Mesothelial cell of epicardium (in vitro differentiated cells): ENCODE measurements at regions not wholly inside any gene's neighbourhood (a gene's known extent, or its start where the extent isn't known, plus 50 kb on each side); places are given as distances from the start of the nearest gene placed in this dataset.
"Not testable (repeated sequence)": the region's sequence is repeated elsewhere in the genome, so short reads cannot be mapped to it uniquely, and the experiment has no call there.

Experiments
- DNase-seq, 2 experiments: peaks; one replicate each; pipeline ENCODE4 v3.0.0; 2021; ENCODE audit warnings: low spot score in 2 of 2; ENCODE audit not compliant: unreplicated experiment in 2 of 2
- H3K27ac Mint-ChIP-seq: 2 replicates; pipeline ENCODE4 v1.8.0; 2021; ENCODE audit warnings: mixed read lengths
- H3K27me3 Mint-ChIP-seq: 2 replicates; pipeline ENCODE4 v1.8.0; 2021; ENCODE audit warnings: low read depth, mixed read lengths
- H3K36me3 Mint-ChIP-seq: 2 replicates; pipeline ENCODE4 v1.8.0; 2021; ENCODE audit warnings: mixed read lengths
- H3K4me1 Mint-ChIP-seq: 2 replicates; pipeline ENCODE4 v1.8.0; 2021; ENCODE audit warnings: mixed read lengths
- H3K4me3 Mint-ChIP-seq: 2 replicates; pipeline ENCODE4 v1.8.0; 2021; ENCODE audit warnings: mild to moderate bottlenecking, moderate library complexity, mixed read lengths
- H3K9me3 Mint-ChIP-seq: 2 replicates; pipeline ENCODE4 v1.8.0; 2021; ENCODE audit warnings: mixed read lengths
- CTCF ChIP-seq: fragments of 200-600 bp; sonication (generic); IDR thresholded peaks from one replicate; pipeline ENCODE4 v1.5.0; 2021; ENCODE audit warnings: antibody characterized with exemption; ENCODE audit not compliant: unreplicated experiment

GRCh38 chr13:81012031-81012430 is 671.1 kb upstream of the SPRY2 start:
- no peak for TF ChIP-seq CTCF
- H3K27me3 Mint-ChIP-seq: no peaks in the 10 kb centered on the region
- H3K4me3 Mint-ChIP-seq: no peak overlapping the region
- no peak for DNase-seq
- H3K27ac Mint-ChIP-seq: no peak overlapping the region
- peaks cover 64% of the 10 kb centered on the region for H3K9me3 Mint-ChIP-seq
- H3K36me3 Mint-ChIP-seq: peaks cover 30% of the 10 kb centered on the region
- peaks cover 5% of the 10 kb centered on the region for H3K4me1 Mint-ChIP-seq

- H3K36me3 Mint-ChIP-seq: peaks cover 20% of the 10 kb centered on the region
- H3K9me3 Mint-ChIP-seq: peaks cover 75% of the 10 kb centered on the region
- H3K27me3 Mint-ChIP-seq: no peaks in the 10 kb centered on the region
- H3K27ac Mint-ChIP-seq: no peak overlapping the region
- H3K4me1 Mint-ChIP-seq: no peaks in the 10 kb centered on the region
- no peak overlapping the region for H3K4me3 Mint-ChIP-seq
- no peak for TF ChIP-seq CTCF
- no peak for DNase-seq
Observed at GRCh38 chr13:81001828-81002385, 661.0 kb upstream of the SPRY2 start.

- Mint-ChIP-seq H3K9me3 (peaks cover 56% of the 10 kb centered on the region), H3K36me3 (peaks cover 20% of the 10 kb centered on the region)
- not testable (repeated sequence) for H3K27me3 Mint-ChIP-seq, H3K27ac Mint-ChIP-seq, H3K4me1 Mint-ChIP-seq, DNase-seq, H3K4me3 Mint-ChIP-seq
Observed at GRCh38 chr13:80998603-80999002, 657.7 kb upstream of the SPRY2 start.

GRCh38 chr13:80989747-80990146 is 648.8 kb upstream of the SPRY2 start:
- Mint-ChIP-seq H3K27me3 (no peaks in the 10 kb centered on the region), H3K4me1 (no peaks in the 10 kb centered on the region), H3K27ac (no peak overlapping the region), H3K4me3 (no peak overlapping the region), H3K9me3 (peaks cover 47% of the 10 kb centered on the region), H3K36me3 (peaks cover 8% of the 10 kb centered on the region)
- no peak for DNase-seq
- TF ChIP-seq CTCF: no peak

GRCh38 chr13:80989241-80989640 is 648.3 kb upstream of the SPRY2 start:
- no peak overlapping the region for H3K4me3 Mint-ChIP-seq
- no peak for TF ChIP-seq CTCF
- no peaks in the 10 kb centered on the region for H3K4me1 Mint-ChIP-seq
- peaks cover 47% of the 10 kb centered on the region for H3K9me3 Mint-ChIP-seq
- DNase-seq: no peak
- no peak overlapping the region for H3K27ac Mint-ChIP-seq
- peaks cover 8% of the 10 kb centered on the region for H3K36me3 Mint-ChIP-seq
- H3K27me3 Mint-ChIP-seq: no peaks in the 10 kb centered on the region

GRCh38 chr13:80988391-80989151 is 647.6 kb upstream of the SPRY2 start:
- Mint-ChIP-seq H3K27ac (no peak overlapping the region), H3K4me3 (no peak overlapping the region), H3K36me3 (peaks cover 8% of the 10 kb centered on the region), H3K4me1 (no peaks in the 10 kb centered on the region), H3K9me3 (peaks cover 47% of the 10 kb centered on the region), H3K27me3 (no peaks in the 10 kb centered on the region)
- no peak for TF ChIP-seq CTCF
- DNase-seq: no peak
